ENCODE measurements at regions not wholly inside any gene's neighbourhood (a gene's known extent, or its start where the extent isn't known, plus 50 kb on each side); places are given as distances from the start of the nearest gene placed in this dataset.
A peak's percentile ranks its signal among the peaks of the same experiment; 100 is the strongest.

- DNase-seq (ENCODE audit: low read depth, low spot score): no peak
Measured at GRCh38 chr3:99009851-99010250, 108.4 kb upstream of the DCBLD2 start.

DNA sequence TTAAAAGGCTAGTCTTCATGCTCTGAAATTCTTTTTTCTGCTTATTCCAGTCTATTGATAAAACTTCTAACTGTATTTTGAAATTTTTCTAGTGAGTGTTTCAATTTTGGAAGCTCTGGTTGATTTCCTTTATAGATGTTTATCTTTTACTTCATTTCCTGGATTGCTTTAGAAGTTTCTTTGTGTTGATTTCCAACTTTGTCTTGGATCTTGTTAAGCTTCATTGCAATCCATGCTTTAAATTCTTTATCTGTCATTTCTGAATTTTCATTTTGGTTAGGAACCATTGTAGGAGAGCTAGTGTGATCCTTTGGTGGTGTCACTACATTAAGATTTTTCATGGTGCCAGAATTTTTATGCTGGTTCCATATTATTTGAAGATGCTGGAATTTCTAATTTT is 105.2 kb upstream of the DCBLD2 start:
- DNase-seq (ENCODE audit: low read depth, low spot score): no peak

GRCh38 chr3:98999675-99000074 is 98.2 kb upstream of the DCBLD2 start:
- DNase-seq (ENCODE audit: low read depth, low spot score): no peak

DNA sequence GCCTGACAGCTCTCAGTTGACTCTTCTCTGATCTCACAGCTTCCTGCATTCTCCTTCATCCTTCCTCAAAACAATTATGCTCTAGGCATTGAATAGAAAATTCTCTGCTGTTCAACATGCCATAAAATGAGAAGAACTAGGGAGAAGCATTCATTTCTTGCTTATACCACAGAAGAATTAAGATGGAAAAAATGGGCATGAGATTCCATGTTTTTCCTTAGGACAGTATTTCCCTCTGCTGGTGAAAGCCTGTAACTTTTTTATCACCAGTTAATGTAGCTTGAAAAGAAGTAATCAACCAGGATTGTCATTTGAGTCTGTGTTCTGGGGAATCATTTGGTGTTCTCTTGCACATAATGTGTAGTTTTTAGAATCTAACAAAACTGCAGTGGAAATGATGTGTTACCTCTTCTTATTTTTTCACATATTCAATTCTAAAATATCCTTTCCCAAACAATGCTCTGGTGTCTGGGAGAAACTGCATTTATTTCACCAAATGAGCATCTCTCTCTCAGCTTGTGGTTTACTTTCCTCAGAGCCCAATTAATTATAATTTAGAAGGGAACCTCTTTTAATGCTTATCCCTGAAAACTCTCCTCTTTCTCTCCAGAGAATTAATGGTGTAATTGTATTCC is 92.8 kb upstream of the DCBLD2 start:
- DNase-seq (ENCODE audit: low read depth, low spot score): peak; percentile 39

- no peak for DNase-seq (ENCODE audit: low read depth, low spot score)
Measured at GRCh38 chr3:98991393-98991792, 89.9 kb upstream of the DCBLD2 start.

DNA sequence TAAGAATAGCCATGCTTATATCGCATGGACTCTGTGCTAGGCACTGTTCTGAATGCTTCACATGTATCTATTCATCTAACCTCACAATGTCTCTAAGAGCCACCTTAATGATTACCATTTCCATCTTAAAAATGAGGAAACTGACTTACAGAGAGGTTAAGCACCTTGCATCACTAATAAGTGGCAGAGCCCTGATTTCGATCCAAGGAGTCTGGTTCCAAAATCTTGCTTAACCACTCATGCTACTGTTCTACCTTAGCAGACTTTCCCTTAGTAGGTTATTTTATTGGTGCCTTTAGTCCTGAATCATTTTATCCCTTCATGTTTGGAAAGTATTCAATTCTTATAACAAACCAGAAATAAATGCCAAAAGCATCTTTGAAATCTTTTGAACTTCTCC is 89.2 kb upstream of the DCBLD2 start:
- no peak for DNase-seq (ENCODE audit: low read depth, low spot score)

- DNase-seq (ENCODE audit: low read depth, low spot score): peak; percentile 82
Measured at GRCh38 chr3:98986073-98986472, 84.6 kb upstream of the DCBLD2 start.

- no peak for DNase-seq (ENCODE audit: low read depth, low spot score)
Measured at GRCh38 chr3:98985431-98985830, 83.9 kb upstream of the DCBLD2 start.

DNA sequence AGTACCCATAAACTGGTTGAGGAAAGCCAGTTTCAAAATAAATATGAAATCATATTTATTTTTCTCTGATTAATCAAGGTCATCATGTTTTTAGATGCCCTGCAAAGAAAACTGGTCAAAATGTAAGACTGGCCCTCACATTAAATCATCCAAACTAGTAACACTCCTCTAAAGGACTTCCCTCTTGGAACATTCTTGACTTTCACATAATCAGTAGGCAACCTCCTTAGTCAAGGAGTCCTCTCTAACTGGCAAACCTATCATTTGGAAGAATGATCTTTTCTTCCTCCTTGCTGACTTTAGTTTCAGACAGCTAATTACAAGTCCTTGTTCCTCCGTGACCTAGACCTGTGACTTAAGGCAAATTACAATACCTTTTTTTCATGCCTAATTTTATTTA is 82.5 kb upstream of the DCBLD2 start:
- DNase-seq (ENCODE audit: low read depth, low spot score): no peak

DNA sequence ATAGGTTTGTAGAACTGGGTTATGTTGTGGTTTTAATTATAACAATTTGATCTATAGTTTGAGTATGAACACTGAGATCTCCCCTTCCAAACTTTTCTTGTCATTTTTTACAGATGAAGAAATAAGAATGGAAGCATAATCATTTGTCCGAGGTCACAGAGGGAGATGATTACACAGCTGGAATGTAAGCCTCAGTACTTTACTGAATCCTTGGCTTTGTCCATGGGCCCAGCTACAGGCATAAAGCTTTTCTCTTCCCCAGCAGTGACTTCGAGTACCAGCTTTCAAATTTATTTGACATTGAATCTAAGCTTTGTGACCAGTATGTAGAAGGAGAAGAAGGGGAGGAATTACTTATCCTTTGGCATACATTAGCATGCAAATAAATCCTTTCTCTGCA is 80.9 kb upstream of the DCBLD2 start:
- DNase-seq (ENCODE audit: low read depth, low spot score): no peak

- no peak for DNase-seq (ENCODE audit: low read depth, low spot score)
Measured at GRCh38 chr3:98980915-98981596, 79.6 kb upstream of the DCBLD2 start.

DNA sequence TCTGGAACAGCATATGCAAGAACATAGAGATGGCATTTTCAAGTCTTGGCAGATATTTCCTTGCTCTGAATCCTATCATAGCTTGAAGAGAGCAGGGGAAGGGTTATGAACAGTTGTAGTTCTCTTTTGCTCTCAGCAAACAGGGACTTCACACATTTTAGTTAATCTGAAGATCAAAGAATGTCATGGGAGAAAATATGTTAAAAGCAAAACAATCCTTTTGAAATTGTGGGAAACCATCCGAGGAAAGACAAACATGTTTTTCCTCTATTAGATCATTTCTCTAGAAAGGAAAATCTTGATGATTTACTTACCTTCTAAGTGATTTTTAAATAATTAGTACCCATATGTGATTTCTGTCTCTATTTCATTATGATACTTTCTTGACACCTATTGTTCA is 77.8 kb upstream of the DCBLD2 start:
- DNase-seq (ENCODE audit: low read depth, low spot score): no peak

DNA sequence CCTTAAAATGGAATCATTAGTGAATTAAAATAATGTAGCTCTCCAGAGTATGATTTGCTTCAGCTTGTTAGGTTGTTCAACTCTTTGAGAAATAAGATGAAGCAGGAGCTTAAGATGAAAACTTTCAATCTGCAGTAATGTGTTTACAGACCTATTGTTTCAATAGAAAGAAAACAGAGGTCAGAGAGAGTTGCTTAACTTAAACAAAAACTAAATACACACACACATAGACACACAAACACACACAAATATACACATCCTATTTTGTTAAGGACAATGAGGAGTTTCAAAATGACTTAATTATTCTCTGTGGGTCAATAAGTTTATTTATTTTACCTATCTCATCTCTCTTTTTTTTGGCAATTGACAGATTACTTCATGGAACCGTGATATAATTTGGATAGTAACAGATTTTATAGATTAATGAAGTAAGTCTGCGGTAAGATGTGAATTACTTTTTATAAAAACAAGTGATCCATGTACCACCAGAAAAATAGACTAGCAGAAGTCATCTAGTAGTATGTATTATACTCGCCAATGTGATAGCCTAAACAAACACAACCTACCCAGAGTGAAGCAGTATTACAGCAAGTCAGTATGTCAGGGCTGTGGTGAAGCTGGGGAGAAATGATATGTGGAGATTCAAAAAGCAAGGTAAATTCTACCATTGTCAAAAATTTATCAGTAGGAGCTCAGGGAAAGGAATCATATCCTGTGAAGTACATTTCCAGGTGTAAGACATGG is 76.7 kb upstream of the DCBLD2 start:
- DNase-seq (ENCODE audit: low read depth, low spot score): no peak

GRCh38 chr3:98977520-98977919 is 76.0 kb upstream of the DCBLD2 start:
- DNase-seq (ENCODE audit: low read depth, low spot score): peak; percentile 84

DNA sequence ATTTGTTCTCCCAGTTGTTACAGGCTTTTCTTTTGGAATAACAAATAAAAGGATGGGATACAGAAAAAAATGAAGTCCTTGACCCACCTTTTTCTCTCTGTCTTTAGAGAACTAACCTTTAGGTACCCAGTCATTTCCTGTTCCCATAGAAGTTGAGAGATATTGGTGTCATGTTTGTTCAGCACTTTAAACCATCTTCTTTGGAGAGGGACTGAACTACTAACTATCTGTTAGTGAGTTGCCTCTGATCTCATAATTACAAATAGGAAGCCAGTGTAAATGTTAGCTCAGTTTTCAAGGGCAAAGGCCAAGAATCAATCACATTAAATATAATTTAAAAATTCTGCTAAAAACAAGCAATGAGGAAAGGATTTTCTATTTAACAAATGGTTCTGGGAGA is 72.9 kb upstream of the DCBLD2 start:
- DNase-seq (ENCODE audit: low read depth, low spot score): no peak

DNA sequence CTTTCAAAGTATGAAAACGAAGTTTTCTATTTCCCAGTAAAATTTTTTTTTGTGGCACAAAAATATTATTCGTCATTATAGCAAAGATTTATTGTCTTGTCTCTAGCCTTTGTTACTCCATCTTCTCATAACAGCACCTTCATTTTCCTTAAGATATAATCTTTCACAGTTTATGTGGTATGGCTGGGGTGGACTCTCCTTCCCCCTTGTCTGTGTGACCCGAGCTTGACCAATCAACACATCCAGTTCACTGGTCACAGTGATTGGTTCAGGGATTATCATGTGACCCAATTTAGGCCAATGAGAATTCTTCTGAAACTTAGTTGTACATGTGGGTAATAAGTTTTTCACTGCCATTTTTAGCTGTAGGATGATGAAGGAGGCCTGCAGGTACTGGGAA is 71.2 kb upstream of the DCBLD2 start:
- no peak for DNase-seq (ENCODE audit: low read depth, low spot score)

DNA sequence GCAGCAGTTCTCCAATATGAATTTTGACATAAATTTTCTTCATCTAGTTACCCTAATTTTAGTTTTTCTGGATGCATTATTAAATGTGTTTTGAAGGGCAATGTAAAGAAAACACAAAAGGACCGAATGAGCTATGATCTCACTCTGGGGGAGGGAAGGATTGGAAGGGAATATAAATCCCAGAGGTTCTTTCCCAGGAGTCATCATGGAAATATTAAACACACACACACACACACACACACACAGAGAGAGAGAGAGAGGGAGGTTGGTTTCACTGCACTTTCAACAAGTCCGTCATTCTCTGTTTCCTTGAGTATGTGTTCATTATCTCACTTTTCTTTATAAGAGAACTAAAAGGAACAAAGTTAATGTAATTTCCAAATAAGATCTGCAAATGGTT is 70.7 kb upstream of the DCBLD2 start:
- DNase-seq (ENCODE audit: low read depth, low spot score): peak; percentile 88

DNA sequence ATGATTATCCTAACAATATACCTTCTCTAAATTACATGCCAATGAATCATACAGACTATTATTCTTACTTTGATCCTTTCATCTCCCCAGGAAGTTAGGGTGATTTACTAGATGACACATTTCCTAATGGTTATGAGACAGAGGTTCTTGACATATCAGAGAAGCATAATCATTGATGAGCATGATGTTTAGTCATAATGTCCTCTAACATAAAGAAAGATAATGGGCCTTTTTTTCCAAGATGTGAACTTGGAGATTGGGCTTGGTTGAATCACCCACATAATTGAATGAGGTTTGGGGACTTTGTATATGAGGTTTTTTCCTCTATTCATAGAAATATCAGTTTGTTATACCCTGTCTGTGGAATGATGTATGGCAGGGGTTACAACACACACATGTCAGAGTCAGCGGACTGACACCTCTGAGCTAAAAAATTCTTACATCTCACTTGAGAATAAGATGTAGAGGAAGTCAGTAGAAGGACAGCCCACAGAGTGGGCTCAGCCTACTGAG is 69.7 kb upstream of the DCBLD2 start:
- peak; percentile 79 for DNase-seq (ENCODE audit: low read depth, low spot score)

DNA sequence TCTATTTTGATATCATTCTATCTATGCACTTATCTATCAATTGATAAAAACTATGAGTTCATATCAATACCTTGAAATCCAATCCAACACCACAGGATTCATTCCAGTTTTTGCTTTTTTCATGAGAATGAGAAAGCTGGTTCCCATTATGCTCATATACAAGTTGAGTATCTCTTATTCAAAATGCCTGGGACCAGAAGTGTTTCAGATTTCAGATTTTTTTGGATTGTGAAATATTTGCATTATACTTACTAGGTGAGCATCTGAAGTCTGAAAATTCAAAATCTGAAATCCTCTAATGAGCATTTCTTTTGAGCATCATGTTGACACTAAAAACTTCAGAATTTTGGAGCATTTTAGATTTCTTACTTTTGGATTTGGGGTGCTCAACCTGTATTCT is 67.8 kb upstream of the DCBLD2 start:
- no peak for DNase-seq (ENCODE audit: low read depth, low spot score)

DNA sequence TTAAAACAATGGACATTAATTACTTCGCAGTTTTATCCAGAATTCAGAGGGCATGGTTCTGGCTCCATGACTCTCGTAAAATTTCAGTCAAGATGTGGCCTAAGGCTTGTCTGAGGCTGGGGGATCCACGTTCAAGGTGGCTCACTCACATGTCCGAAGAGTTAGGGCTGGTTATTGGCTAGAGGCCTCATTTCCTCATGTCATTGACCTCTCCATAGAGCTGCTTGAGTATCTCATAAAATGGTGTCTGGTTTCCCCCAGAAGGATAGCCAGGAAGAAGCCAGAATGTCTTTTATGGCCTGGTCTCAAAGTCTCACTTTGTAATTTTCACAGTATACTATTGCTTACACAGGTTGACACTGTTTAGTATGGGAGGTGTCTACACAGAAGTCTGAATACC is 67.3 kb upstream of the DCBLD2 start:
- DNase-seq (ENCODE audit: low read depth, low spot score): no peak

GRCh38 chr3:98968347-98968746 is 66.9 kb upstream of the DCBLD2 start:
- no peak for DNase-seq (ENCODE audit: low read depth, low spot score)

GRCh38 chr3:98967758-98968157 is 66.3 kb upstream of the DCBLD2 start:
- DNase-seq (ENCODE audit: low read depth, low spot score): peak; percentile 39
